Breast epithelium (tissue), 4 donors: ENCODE measurements at regions not wholly inside any gene's neighbourhood (a gene's known extent, or its start where the extent isn't known, plus 50 kb on each side); places are given as distances from the start of the nearest gene placed in this dataset.

Source experiments
- DNase-seq, 2 donors: peaks; one replicate each; pipeline ENCODE4 v3.0.0-alpha.2; 2019; ENCODE audit warnings: low spot score in 2 of 2
- H3K27ac ChIP-seq, 2 donors: fragments of 200-600 bp; sonication (generic) in 1 of 2; one replicate each; pipeline ENCODE4 v1.5.1; 2016 to 2019; ENCODE audit warnings: mild to moderate bottlenecking in 1 of 2
- H3K27me3 ChIP-seq, 2 donors: fragments of 200-600 bp; sonication (generic) in 1 of 2; one replicate each; pipeline versions ENCODE4 v1.5.1 to v1.6.0; 2017 to 2019; ENCODE audit warnings: control low read depth in 1 of 2, mild to moderate bottlenecking in 1 of 2
- H3K36me3 ChIP-seq: fragments of 200-600 bp; one replicate; pipeline ENCODE4 v1.5.1; 2019
- H3K4me1 ChIP-seq, 2 donors: fragments of 200-600 bp; sonication (generic); one replicate each; pipeline ENCODE4 v1.5.1; 2016 to 2019; ENCODE audit warnings: control low read depth in 1 of 2
- H3K4me3 ChIP-seq, 3 donors: fragments of 200-600 bp; sonication (generic); 1 replicate in 2 of 3; 2 replicates in 1 of 3; pipeline ENCODE4 v1.5.1; 2016 to 2019; ENCODE audit warnings: mild to moderate bottlenecking in 3 of 3, moderate library complexity in 2 of 3
- H3K9me3 ChIP-seq, 2 donors: fragments of 200-600 bp; sonication (generic) in 1 of 2; one replicate each; pipeline ENCODE4 v1.5.1; 2016 to 2019; ENCODE audit warnings: control low read depth in 1 of 2
- POLR2A ChIP-seq: fragments of 450-650 bp; IDR thresholded peaks from one replicate; pipeline ENCODE4 v1.6.1; 2016; ENCODE audit warnings: antibody characterized with exemption, mild to moderate bottlenecking, moderate library complexity
- POLR2AphosphoS5 ChIP-seq, 3 donors: sonication (generic); formaldehyde crosslinking; IDR thresholded peaks; one replicate each; pipeline ENCODE4 v1.6.1; 2017; ENCODE audit warnings: antibody characterized with exemption in 3 of 3
- intact Hi-C: fragments of 100-400 bp; cut with DNase I; formaldehyde crosslinking; loops from one replicate; pipeline ENCODE4 v1.15.1; 2023; ENCODE audit warnings: low total_unique reads
- TF ChIP-seq, protein P1 (sequence below), 3 donors: fragments of 450-650 bp; IDR thresholded peaks; one replicate each; pipeline ENCODE4 v1.5.1; 2016 to 2017; ENCODE audit warnings: antibody characterized with exemption in 3 of 3, mild to moderate bottlenecking in 3 of 3, moderate library complexity in 3 of 3

GRCh38 chr1:4034318-4034887 is 134.3 kb upstream of the C1orf174 start:
- TF ChIP-seq POLR2AphosphoS5 (IDR thresholded peaks at IDR 0.05), result no peak
- no peaks in the 10 kb centered on the region for H3K36me3 ChIP-seq
- peaks cover 0 to 3% of the 10 kb centered on the region in 2 donors for H3K27me3 ChIP-seq
- intact Hi-C loops, result no loop called here
- H3K4me1 ChIP-seq, result no peaks in the 10 kb centered on the region
- peaks cover 0 to 4% of the 10 kb centered on the region in 2 donors for H3K9me3 ChIP-seq
- H3K27ac ChIP-seq, result no peak overlapping the region
- DNase-seq, result no peak
- H3K4me3 ChIP-seq, result no peak overlapping the region

GRCh38 chr1:4044967-4045366 is 144.9 kb upstream of the C1orf174 start:
- Histone ChIP-seq H3K9me3 (peaks cover 0 to 4% of the 10 kb centered on the region in 2 donors), H3K4me1 (no peaks in the 10 kb centered on the region), H3K27me3 (peaks cover 0 to 24% of the 10 kb centered on the region in 2 donors), H3K4me3 (no peak overlapping the region), H3K36me3 (no peaks in the 10 kb centered on the region), H3K27ac (no peak overlapping the region)
- no peak for DNase-seq
- TF ChIP-seq POLR2A (no peak), POLR2AphosphoS5 (IDR thresholded peaks at IDR 0.05) (no peak)
- TF ChIP-seq, protein P1, sequence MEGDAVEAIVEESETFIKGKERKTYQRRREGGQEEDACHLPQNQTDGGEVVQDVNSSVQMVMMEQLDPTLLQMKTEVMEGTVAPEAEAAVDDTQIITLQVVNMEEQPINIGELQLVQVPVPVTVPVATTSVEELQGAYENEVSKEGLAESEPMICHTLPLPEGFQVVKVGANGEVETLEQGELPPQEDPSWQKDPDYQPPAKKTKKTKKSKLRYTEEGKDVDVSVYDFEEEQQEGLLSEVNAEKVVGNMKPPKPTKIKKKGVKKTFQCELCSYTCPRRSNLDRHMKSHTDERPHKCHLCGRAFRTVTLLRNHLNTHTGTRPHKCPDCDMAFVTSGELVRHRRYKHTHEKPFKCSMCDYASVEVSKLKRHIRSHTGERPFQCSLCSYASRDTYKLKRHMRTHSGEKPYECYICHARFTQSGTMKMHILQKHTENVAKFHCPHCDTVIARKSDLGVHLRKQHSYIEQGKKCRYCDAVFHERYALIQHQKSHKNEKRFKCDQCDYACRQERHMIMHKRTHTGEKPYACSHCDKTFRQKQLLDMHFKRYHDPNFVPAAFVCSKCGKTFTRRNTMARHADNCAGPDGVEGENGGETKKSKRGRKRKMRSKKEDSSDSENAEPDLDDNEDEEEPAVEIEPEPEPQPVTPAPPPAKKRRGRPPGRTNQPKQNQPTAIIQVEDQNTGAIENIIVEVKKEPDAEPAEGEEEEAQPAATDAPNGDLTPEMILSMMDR (IDR thresholded peaks at IDR 0.05), result no peak
- intact Hi-C loops, result no loop called here

DNA sequence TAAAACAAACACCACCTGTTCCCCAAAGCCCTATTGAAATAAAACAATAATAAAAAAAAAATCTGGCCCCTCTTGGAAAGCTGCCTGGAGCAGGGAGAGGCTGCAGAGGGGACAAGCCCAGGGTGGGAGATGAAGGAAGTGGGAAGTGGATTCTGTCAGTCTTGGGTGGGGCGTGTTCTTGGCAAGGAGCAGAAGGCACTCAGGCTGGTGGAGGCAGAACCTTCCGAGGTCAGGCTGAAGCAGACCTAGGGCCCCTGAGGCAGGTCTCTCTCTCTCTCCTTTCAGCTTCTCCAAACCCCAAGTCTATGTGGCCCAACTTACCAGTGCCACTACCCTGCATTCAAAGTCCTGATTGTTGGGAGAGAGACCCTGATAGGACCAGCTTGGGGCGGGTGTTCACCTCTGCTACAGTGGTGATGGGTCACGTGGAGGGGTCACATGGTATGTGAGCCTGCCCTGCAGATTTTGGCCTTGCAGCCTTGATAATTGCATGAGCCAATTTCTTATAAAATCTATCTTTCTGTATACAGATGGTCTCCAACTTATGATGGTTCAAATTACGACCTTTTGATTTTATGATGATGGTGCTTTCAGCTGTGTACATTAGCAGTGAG is 145.4 kb upstream of the C1orf174 start:
- Histone ChIP-seq H3K9me3 (no peaks in the 10 kb centered on the region), H3K27me3 (peaks cover 0 to 24% of the 10 kb centered on the region in 2 donors), H3K4me1 (no peaks in the 10 kb centered on the region), H3K4me3 (no peak overlapping the region), H3K27ac (no peak overlapping the region), H3K36me3 (no peaks in the 10 kb centered on the region)
- TF ChIP-seq POLR2A, result no peak
- no peak for TF ChIP-seq POLR2AphosphoS5 (IDR thresholded peaks at IDR 0.05)
- TF ChIP-seq, protein P1 (IDR thresholded peaks at IDR 0.05), result no peak
- intact Hi-C loops, result no loop called here
- no peak for DNase-seq

- Histone ChIP-seq H3K27me3 (peaks cover 0 to 28% of the 10 kb centered on the region in 2 donors), H3K36me3 (no peaks in the 10 kb centered on the region), H3K4me3 (no peak overlapping the region), H3K27ac (no peak overlapping the region), H3K9me3 (no peaks in the 10 kb centered on the region), H3K4me1 (no peaks in the 10 kb centered on the region)
- intact Hi-C loops, result no loop called here
- DNase-seq, result no peak
- TF ChIP-seq, protein P1 (IDR thresholded peaks at IDR 0.05), result no peak
- TF ChIP-seq POLR2AphosphoS5 (IDR thresholded peaks at IDR 0.05), result no peak
- no peak for TF ChIP-seq POLR2A
Observed at GRCh38 chr1:4046836-4047461, 146.9 kb upstream of the C1orf174 start.

GRCh38 chr1:4047666-4048065 is 147.6 kb upstream of the C1orf174 start:
- H3K36me3 ChIP-seq, result no peaks in the 10 kb centered on the region
- no peak for DNase-seq
- no peak overlapping the region for H3K27ac ChIP-seq
- intact Hi-C loops, result no loop called here
- peaks cover 0 to 28% of the 10 kb centered on the region in 2 donors for H3K27me3 ChIP-seq
- no peaks in the 10 kb centered on the region for H3K9me3 ChIP-seq
- no peaks in the 10 kb centered on the region for H3K4me1 ChIP-seq
- no peak overlapping the region for H3K4me3 ChIP-seq
- TF ChIP-seq, protein P1 (IDR thresholded peaks at IDR 0.05), result no peak
- no peak for TF ChIP-seq POLR2A
- TF ChIP-seq POLR2AphosphoS5 (IDR thresholded peaks at IDR 0.05), result no peak
